ENCODE measurements at regions not wholly inside any gene's neighbourhood (a gene's known extent, or its start where the extent isn't known, plus 50 kb on each side); places are given as distances from the start of the nearest gene placed in this dataset.
"Not testable (repeated sequence)": the region's sequence is repeated elsewhere in the genome, so short reads cannot be mapped to it uniquely, and the experiment has no call there.

- Histone ChIP-seq H3K4me2 (ENCODE audit: insufficient read depth, low read length) (no peak overlapping the region), H3K4me1 (ENCODE audit: insufficient read depth, low read length) (no peaks in the 10 kb centered on the region), H3K4me3 (ENCODE audit: low read depth in 1 of 2, low read length in 2 of 2) (no peak overlapping the region), H2AFZ (ENCODE audit: low read depth, low read length) (no peak overlapping the region), H3K9me3 (ENCODE audit: insufficient read depth, low read length, severe bottlenecking) (peaks cover 2% of the 10 kb centered on the region), H3K79me2 (ENCODE audit: insufficient read depth, low read length) (no peaks in the 10 kb centered on the region), H3K9ac (ENCODE audit: low read depth, low read length) (no peak overlapping the region), H4K20me1 (ENCODE audit: insufficient read depth, low read length) (no peaks in the 10 kb centered on the region), H3K36me3 (ENCODE audit: insufficient read depth, low read length) (no peaks in the 10 kb centered on the region), H3K27me3 (ENCODE audit: insufficient read depth, low read length, poor library complexity) (no peaks in the 10 kb centered on the region), H3K27ac (ENCODE audit: low read length) (no peak overlapping the region)
- no peak for TF ChIP-seq CTCF (IDR thresholded peaks at IDR 0.05; ENCODE audit: borderline replicate concordance, extremely low read depth, low read length, poor library complexity, severe bottlenecking)
- TF ChIP-seq EZH2 (IDR thresholded peaks at IDR 0.05; ENCODE audit: borderline replicate concordance, low read depth, low read length, severe bottlenecking): no peak
- DNase-seq: no peak
- ATAC-seq (ENCODE audit: insufficient read depth, low read depth): no peak
Observed at GRCh38 chr10:53487019-53487983, 714.7 kb upstream of the MBL2 start.

GRCh38 chr10:53485422-53485821, 712.8 kb upstream of the MBL2 start:
- H3K79me2 ChIP-seq (ENCODE audit: insufficient read depth, low read length); H3K9ac ChIP-seq (ENCODE audit: low read depth, low read length); H3K4me1 ChIP-seq (ENCODE audit: insufficient read depth, low read length); H3K4me2 ChIP-seq (ENCODE audit: insufficient read depth, low read length); H3K36me3 ChIP-seq (ENCODE audit: insufficient read depth, low read length); H3K27ac ChIP-seq (ENCODE audit: low read length); DNase-seq; H4K20me1 ChIP-seq (ENCODE audit: insufficient read depth, low read length); H2AFZ ChIP-seq (ENCODE audit: low read depth, low read length); ATAC-seq (ENCODE audit: insufficient read depth, low read depth); H3K4me3 ChIP-seq (ENCODE audit: low read depth in 1 of 2, low read length in 2 of 2); H3K27me3 ChIP-seq (ENCODE audit: insufficient read depth, low read length, poor library complexity); H3K9me3 ChIP-seq (ENCODE audit: insufficient read depth, low read length, severe bottlenecking): not testable (repeated sequence)

- no peak overlapping the region for H3K4me2 ChIP-seq (ENCODE audit: insufficient read depth, low read length)
- no peak overlapping the region for H3K9ac ChIP-seq (ENCODE audit: low read depth, low read length)
Observed at GRCh38 chr10:53479365-53479764, 706.8 kb upstream of the MBL2 start.

More at GRCh38 chr10:53479365-53479764, 706.8 kb upstream of the MBL2 start:
- Histone ChIP-seq H3K9me3 (ENCODE audit: insufficient read depth, low read length, severe bottlenecking) (no peaks in the 10 kb centered on the region), H2AFZ (ENCODE audit: low read depth, low read length) (no peak overlapping the region), H4K20me1 (ENCODE audit: insufficient read depth, low read length) (no peaks in the 10 kb centered on the region), H3K4me1 (ENCODE audit: insufficient read depth, low read length) (no peaks in the 10 kb centered on the region), H3K36me3 (ENCODE audit: insufficient read depth, low read length) (no peaks in the 10 kb centered on the region), H3K27ac (ENCODE audit: low read length) (no peak overlapping the region), H3K27me3 (ENCODE audit: insufficient read depth, low read length, poor library complexity) (no peaks in the 10 kb centered on the region), H3K4me3 (ENCODE audit: low read depth in 1 of 2, low read length in 2 of 2) (no peak overlapping the region), H3K79me2 (ENCODE audit: insufficient read depth, low read length) (no peaks in the 10 kb centered on the region)
- DNase-seq (no peak), ATAC-seq (ENCODE audit: insufficient read depth, low read depth) (no peak)
- TF ChIP-seq CTCF (IDR thresholded peaks at IDR 0.05; ENCODE audit: borderline replicate concordance, extremely low read depth, low read length, poor library complexity, severe bottlenecking) (no peak), EZH2 (IDR thresholded peaks at IDR 0.05; ENCODE audit: borderline replicate concordance, low read depth, low read length, severe bottlenecking) (no peak)
